RWPE1 (cell line): ENCODE measurements at regions not wholly inside any gene's neighbourhood (a gene's known extent, or its start where the extent isn't known, plus 50 kb on each side); places are given as distances from the start of the nearest gene placed in this dataset.

Experiments
- CTCF ChIA-PET: fragments of 350-600 bp; sonication (Branson Sonifier 250); formaldehyde crosslinking; extraction: SDS; loops from one replicate; lab custom pipeline; 2021; lab: Yijun Ruan, JAX
- POLR2A ChIA-PET: fragments of 400-600 bp; formaldehyde crosslinking; extraction: SDS; loops from one replicate; lab custom pipeline; 2020; ENCODE audit warnings: antibody characterized with exemption; ENCODE audit not compliant: low non-redundant PET; lab: Yijun Ruan, JAX
- DNase-seq: peaks from one replicate; pipeline ENCODE4 v3.0.0; 2012; ENCODE audit warnings: low spot score
- H3K27ac ChIP-seq: fragments of 450-650 bp; 2 replicates; pipeline ENCODE4 v1.5.1; 2017
- CTCF ChIP-seq: fragments of 450-650 bp; conservative IDR thresholded peaks from 2 replicates; pipeline ENCODE4 v1.5.1; 2017; ENCODE audit warnings: low read depth, mild to moderate bottlenecking

DNA sequence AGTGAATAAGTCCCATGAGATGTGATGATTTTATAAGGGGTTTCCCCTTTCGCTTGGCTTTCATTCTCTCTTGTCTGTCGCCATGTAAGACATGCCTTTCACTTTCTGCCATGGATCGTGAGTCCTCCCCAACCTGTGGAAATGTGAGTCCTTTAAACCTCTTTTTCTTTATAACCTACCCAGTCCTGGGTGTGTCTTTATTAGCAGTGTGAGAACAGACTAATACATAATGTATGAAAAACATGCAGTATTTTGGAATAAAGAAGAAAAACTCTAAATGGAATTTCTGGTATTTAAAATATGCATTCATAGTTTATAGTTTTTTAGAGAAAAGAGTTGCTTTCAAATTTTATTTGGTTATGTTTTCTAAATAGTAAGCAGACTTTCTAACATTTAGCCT is 360.7 kb downstream of the PCDH7 start:
- ChIA-PET CTCF (interaction anchor here (0.7 to 1.1 kb wide), 2 partner anchors 24 to 34 kb away, joined by 3 to 4 read pairs; no protein-coding TSS in a partner anchor), POLR2A (no interaction called here)
- no peak for TF ChIP-seq CTCF
- no peak overlapping the region for H3K27ac ChIP-seq
- DNase-seq, result no peak

- TF ChIP-seq CTCF, result no peak
- H3K27ac ChIP-seq, result no peak overlapping the region
- ChIA-PET CTCF (interaction anchor here (1.0 to 1.1 kb wide), 2 partner anchors 10 to 23 kb away, joined by 3 to 4 read pairs; no protein-coding TSS in a partner anchor), POLR2A (no interaction called here)
- DNase-seq, result no peak
Measured at GRCh38 chr4:31081366-31081765, 361.2 kb downstream of the PCDH7 start.

DNA sequence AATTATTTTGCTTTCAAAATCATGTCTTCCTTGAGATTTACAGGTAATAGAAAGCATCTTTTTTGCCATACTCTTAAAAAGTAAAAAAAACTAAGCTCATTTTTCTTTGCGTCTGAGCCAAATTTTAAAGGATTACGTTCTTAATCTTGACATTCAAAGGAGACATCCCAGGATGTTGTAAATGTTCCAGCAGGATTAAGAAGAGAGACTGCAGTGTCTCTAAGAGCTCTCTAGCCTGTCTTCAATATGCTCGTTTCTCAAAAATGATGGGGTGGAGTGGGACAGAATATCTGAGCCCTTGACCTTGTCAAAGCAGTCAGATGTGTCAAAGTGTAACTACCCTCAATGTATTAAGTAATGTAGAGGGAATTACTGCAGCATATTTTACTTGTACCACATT is 363.3 kb downstream of the PCDH7 start:
- POLR2A ChIA-PET, result no interaction called here
- CTCF ChIA-PET, result no interaction called here
- DNase-seq, result no peak
- no peak overlapping the region for H3K27ac ChIP-seq
- no peak for TF ChIP-seq CTCF

DNA sequence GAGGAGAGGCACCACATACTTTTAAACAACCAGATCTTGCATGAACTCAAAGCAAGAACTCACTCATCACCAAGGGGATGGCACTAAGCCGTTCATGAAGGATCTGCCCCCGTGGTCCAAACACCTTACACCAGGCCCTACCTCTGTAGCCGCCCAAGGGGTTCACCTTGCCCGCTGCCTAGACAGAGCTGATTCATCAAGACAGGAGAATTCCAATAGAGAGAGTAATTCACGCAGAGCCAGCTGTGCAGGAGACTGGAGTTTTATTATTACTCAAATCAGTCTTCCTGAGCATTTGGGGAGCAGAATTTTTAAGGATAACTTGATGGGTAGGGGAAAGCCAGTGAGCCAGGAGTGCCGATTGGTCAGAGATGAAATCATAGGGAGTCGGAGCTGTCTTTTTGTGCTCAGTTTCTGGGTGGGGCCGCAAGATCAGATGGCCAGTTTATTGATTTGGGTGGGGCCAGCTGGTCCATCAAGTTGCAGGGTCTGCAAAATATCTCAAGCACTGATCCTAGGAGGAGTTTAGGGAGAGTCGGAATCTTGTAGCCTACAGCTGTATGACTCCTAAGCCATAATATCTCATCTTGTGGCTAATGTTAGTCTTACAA is 364.7 kb downstream of the PCDH7 start:
- CTCF ChIA-PET, result no interaction called here
- no peak overlapping the region for H3K27ac ChIP-seq
- no peak for DNase-seq
- TF ChIP-seq CTCF, result no peak
- POLR2A ChIA-PET, result no interaction called here

DNA sequence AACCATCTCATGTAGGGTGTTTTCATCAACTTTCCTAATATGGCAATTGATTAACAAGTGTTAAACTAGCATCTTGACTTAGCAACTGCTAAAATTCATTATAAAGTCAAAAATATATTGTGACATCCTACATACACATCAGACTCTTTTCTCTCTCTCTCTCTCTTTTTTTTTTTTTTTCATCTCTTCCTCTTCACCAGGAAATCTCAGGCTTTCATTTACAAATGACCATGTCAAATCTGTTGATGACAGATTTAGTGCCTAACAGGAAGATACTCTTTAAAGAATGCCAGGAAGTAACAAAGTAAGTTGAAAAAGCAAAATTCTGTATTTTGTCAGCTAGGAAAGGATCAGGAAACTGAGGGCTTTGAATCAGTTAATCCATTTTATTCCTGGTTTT is 365.5 kb downstream of the PCDH7 start:
- no peak overlapping the region for H3K27ac ChIP-seq

DNA sequence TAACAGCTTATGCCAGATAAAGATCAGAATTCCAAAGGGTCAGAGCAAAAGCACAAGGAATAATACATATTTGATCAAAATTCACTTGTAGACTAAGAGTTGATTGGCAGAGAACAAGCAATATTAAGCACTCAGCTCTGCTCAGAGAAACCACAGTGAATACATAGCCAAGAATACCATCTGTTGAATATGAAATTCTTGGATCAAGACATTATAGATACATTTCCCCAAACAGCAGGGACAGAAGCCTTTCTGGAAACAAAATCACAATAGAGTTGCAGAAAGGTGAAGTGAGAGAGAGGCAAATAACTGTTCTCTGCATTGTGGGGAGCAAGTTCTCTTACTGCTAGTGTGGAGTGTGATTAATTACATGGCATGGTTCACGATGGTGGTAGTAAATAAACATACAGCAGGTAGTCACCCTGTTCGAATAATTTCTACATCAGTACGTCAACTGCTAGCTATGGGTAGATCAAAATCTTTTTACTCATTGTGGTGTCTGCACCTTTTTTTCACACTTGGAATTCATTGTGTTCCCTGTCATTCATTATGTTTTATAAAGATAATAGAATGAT is 366.7 kb downstream of the PCDH7 start:
- no peak overlapping the region for H3K27ac ChIP-seq
- no peak for DNase-seq
- CTCF ChIA-PET, result no interaction called here
- no peak for TF ChIP-seq CTCF
- POLR2A ChIA-PET, result no interaction called here

More for the DNA sequence above, 365.5 kb downstream of the PCDH7 start:
- CTCF ChIA-PET, result no interaction called here
- no peak for DNase-seq
- TF ChIP-seq CTCF, result no peak
- POLR2A ChIA-PET, result no interaction called here
